Activated naive CD8-positive, alpha-beta T cell treated with anti-CD3 and anti-CD28 coated beads, Interleukin-2, amount 50 U/mL, for 16 hours (primary cell): ENCODE measurements at regions not wholly inside any gene's neighbourhood (a gene's known extent, or its start where the extent isn't known, plus 50 kb on each side); places are given as distances from the start of the nearest gene placed in this dataset.
"Not testable (repeated sequence)": the region's sequence is repeated elsewhere in the genome, so short reads cannot be mapped to it uniquely, and the experiment has no call there.

Experiments used
- DNase-seq: peaks from one replicate; pipeline ENCODE4 v3.0.0-alpha.2; 2020; ENCODE audit warnings: low read depth, low spot score

DNA sequence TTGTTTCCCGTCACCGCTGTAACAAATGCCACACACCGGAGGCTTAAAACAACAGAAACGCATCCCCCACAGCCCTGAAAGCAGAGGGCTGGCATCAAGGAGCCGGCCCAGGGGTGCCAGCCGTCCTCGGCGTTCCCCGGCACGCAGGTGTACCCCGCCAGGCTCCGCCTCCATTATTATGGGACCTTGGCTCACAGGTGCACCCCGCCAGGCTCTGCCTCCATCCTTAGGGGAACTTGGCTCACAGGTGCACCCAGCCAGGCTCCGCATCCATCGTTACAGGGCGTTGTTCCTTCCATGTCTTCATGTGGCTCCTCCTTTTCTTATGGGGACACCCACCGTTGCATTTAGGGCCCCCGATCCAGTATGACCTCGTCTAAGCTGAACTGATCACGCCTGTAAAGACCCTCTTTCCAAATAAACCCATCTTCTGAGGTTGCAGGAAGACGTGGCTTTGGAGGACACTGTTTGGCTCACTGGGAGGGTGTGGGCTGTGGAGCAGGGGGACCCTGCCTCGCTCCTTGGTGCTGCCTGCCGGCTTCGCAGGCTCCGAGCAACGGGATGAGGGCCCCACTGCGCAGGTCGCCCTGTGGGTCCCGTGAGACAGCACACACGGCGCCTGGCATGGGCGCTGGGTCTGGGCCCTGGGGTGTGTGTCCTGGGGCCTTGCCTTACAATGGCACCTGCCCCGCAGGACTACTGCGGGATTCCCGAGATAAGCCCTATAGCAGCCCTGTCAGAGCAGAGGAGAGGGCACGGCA is 154.9 kb upstream of the ZNF469 start:
- not testable (repeated sequence) for DNase-seq

DNA sequence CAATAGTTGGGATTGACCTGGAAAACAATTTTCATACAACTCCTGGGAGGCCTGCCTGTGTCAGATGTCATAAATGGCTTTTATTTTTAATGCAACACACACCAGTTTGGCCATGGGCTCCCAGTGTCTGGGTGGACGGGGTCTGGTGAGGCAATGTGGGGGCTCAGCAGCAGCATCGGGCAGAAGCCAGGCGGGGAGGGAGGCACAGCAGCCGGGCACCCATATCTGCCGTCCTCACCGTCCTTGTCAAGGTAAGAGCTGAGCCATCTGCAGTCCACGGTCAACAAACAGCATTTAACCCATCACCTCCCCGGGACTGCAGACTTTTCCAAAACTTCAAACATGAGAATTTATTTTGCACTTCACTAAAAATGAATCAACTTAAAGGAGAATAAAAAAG is 154.0 kb upstream of the ZNF469 start:
- not testable (repeated sequence) for DNase-seq

DNA sequence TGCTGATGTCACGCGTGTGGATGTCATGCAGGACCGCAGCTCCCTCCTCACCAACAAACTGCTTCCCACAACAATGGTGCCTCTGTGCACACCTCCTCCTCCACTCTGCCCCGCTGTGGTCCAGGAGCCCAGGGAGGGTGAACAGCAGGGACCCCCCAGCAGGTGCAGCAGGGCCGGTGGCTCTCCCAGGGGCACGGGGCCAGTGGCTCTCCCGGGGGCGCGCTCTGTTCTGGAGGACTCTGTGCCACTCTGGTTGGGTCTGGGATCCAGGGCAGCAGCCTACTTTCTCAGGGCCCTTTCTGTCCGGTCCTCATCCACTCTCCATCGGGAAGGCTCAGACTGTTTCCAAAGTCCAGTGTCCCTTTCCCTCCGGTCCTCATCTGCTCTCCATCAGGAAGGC is 153.0 kb upstream of the ZNF469 start:
- not testable (repeated sequence) for DNase-seq

DNA sequence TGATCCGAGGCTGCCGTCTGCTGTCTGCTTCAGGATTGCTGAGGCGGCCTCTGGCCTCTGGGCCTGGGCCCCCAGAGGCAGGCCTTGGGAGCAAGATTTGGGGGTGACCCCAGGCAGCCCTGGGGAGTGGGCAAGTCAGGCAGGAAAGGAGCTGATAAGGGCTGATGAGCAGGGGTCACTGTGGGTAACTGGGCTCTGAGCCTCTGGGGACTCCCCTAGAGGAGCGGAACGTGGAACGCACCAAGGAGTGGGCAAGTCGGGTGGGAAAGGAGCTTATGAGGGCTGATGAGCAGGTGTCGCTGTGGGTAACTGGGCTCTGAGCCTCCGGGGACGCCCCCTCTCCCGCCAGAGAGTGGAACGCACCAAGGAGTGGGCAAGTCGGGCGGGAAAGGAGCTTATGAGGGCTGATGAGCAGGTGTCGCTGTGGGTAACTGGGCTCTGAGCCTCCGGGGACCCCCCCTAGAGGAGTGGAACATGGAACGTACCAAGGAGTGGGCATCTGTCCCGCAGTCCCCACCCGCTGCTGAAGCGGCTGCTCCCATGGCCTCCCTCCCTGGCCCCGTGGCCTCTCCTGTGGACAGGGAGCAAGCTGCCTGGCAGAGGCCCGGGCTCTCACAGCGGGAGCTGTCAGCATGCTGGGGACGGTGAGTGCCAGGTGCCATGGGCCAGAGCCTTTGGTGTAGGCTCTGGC is 152.3 kb upstream of the ZNF469 start:
- not testable (repeated sequence) for DNase-seq

DNA sequence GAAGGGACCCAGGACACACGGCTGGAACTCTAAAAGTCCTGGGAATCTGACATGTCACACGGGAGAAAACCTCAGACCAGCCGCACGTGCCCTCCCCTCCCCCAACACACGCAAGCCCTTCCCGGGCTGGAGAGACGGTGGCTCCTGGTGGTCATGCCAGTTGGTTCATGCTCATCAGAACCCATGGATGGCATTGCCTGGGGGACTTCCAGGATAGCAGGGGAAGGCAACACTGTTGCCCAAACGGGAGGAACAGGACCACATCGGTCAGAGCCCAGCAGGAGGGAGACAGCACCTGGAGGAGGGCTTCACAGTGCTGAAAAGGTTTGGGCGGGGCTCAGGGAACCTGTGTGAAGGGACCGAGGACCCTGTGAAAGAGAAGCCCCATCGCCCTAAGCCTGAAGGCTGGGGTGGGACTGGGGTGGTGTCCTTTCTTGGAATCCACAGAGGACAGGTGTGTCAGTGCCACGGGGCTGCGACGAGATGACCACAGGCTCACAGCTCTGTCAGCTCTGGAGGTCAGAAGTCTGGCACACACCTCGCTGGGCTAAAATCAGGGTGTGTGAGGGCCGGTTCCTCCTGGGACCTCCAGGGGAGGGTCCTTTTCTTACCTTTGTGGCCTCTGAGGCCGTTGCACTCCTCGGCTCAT is 151.7 kb upstream of the ZNF469 start:
- DNase-seq = not testable (repeated sequence)

DNA sequence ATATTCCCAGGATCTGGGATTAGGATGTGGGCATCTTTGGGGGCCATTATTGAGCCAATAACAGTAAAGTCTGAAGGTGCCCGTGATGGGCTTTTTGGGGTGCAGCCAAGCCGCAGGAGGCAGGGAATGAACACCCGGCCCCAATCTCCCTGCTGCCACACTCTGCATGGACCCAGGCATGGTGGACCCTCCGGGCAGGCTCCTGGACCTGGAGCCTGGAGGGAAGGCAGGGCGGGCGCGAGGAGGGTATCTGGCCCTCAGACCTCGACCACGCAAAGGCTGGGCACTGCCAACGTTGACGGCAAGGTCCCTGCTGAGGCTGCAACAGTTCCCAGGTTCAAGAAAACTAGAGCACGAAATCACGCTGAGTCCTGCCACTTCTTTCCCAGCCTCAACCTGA is 150.9 kb upstream of the ZNF469 start:
- not testable (repeated sequence) for DNase-seq

DNA sequence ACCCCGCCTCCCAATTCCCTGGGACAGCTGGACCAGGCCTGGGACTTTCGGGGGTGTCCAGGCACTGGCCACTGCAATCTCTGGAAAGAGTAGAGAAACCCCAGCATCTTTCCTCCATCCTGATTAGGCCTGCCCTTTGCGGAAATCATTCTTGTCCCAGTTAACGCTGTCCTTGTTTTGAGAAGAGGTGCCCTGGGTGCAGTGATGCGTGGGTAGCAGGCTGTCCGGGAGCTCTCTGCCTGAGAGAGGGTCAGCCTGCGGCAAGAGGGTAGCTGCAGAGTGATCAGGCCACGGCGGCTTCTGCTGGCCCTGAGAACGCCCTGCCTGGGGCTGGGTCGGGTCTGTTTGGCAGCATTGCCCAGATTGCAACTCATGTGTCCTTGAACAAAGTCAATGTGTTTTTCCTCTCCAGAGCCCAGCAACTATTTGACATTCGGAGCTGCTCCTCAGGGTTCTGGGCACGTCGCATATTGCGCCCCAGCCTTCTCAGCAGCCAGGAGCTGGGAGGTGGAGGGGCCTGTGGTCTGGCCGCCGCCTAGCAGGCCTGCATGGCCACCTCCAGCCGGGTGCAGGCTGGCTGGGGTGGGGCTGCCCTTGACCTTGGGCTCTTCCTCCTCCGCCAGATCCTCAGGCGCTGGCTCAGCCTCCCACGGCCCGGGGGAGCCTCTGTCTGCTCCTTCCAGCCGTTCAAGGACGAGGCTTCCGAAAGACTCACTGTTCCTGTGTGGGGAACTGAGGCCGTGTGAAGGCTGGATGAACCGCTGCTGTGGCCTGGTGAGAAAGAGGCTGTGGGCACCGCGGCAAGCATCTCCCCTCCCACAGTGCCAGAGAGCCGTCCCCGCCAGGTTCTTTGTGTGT is 150.1 kb upstream of the ZNF469 start:
- DNase-seq = not testable (repeated sequence)

DNA sequence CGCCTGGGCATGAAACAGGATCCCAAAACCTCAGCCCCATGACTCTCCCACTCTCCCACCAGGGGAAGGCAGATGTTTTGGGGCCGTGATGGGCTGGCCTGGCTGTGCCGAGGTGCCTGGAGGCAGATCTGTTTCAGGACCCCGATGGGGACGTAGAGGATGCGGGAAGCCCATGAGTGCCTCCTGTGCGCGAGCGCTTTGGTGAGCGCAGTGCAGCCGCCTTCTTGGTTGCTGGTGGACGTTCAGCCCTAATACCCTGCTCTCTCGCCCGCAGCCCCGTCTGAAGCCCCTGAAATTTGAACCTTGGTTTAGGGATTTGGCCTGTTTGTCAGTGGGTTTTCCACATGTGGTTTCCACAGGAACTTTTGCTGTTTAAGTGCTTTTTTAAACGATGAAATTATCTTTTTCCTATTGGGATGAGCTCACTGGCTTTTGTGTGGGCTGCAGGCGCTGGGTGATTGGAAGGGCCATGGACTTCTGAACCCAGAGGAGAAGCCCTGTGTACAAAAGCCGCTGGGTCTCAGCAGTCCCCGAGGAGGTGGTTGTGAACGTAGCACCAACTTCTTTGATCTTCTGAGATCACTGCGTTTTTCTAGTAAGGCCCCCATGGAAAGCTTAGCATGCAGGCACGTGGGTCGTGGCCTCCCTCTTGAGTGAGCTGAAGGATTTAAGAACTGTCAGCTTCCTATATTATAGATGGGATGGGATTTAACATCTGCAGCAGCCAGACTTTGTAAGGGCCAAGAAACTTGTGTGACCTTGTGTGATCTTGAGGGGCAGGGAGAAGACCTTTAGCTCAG is 148.9 kb upstream of the ZNF469 start:
- not testable (repeated sequence) for DNase-seq

DNA sequence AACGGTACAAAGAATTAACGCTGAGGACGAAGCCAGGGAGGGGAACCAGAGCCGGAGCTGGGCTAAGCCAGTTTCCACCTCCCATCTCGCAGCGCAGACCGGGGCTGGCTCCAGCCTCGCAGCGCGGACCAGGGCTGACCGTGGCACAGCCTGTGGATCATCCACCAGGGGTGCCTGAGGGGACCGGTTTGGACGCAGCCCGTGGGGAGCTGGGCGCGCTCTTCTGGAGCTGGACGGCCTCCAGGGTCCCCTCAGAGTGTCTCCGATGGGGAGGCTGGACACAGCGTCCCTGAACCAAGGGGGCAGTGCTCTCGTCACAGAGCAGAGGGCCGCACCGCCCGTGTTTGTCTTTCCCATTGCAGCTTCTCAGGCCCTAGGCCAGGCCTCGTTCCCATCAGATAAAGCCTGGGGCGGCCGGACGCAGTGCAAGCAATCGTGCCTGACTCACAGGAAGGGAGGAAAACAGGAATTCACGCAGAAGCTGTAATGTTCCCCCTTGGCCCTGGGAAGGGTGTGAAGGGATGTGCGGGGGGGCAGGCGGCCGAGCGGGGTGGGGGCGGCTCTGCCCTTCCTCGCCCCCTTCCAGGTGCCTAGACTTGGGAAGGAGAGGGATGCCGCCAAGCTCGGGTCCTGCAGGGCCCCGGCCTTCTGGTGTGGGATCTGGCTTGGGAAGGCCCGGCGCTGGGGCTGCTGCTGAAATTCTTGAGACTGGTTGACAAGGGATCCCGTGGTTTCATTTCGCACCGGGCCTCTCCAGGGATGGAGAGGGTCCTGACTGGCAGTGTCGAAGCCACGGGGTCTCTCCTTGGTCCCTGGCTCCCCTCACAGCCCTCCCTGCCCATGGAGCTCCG is 148.1 kb upstream of the ZNF469 start:
- not testable (repeated sequence) for DNase-seq

DNA sequence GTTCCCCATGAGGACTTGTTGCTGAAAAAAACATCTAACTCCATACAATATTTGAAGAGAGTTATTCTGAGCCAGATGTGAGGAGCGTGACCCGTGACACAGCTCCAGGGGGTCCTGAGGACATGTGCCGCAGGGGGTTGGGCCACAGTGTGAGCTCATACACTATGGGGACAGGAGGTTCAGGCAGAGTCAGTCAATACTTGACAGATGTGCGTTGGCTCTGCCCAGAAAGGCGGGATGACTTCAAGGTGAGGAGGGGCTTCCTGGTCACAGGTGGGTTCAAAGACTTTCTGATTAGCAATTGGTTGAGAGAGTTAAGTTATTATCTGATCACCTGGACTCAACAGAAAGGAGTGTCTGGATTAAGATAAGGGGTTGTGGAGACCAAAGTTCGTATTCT is 147.1 kb upstream of the ZNF469 start:
- not testable (repeated sequence) for DNase-seq

DNA sequence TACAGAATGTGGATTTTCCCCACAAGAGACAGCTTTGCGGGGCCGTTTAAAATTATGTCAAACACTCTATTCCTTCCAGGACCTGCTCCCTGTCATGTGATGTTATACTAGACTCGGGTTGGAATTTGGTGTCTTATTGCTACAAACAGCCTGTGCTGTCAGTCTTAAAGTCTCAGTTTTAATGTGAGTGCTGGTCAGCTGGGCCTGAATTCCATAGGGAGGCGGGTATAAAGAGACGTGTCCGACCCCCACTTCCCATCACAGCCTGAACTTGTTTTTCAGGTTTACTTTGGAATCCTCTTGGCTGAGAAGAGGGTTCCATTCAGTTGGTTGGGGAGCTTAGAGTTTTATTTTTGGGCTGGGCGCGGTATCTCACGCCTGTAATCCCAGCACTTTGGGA is 146.5 kb upstream of the ZNF469 start:
- DNase-seq = not testable (repeated sequence)

DNA sequence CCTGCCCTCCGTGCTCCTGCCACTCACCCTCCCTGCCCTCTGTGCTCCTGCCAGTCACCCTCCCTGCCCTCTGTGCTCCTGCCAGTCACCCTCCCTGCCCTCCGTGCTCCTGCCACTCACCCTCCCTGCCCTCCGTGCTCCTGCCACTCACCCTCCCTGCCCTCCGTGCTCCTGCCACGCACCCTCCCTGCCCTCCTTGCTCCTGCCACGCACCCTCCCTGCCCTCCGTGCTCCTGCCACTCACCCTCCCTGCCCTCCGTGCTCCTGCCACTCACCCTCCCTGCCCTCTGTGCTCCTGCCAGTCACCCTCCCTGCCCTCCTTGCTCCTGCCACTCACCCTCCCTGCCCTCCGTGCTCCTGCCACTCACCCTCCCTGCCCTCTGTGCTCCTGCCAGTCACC is 145.4 kb upstream of the ZNF469 start:
- DNase-seq = not testable (repeated sequence)

DNA sequence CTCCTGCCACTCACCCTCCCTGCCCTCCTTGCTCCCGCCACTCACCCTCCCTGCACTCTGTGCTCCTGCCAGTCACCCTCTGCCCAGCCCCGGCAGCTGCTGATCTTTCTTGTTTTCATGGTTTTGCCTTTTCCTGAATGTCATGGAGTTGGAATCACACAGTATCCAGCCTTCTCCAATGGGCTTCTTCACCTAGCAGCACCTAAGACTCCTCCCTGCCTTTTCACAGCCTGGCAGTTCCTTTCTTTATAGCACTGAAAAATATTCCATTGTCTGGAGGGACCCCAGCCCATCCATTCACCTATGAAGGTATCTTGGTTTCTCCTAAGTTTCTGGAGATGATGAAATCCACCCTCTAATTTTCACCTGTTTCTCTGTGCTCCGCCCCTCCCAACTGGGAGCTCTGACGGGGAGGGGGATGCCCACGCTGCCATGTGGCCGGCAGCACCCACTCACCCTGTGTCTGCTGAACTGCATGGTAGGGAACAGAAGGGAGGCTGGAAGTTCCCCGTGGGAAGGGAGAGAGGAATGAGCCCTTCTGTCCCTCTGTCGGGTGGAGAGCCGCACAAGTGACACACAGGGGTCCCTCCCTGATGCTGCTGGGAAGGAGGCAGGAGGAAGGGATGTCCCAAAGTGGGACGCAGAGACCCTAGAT is 144.9 kb upstream of the ZNF469 start:
- DNase-seq = not testable (repeated sequence)

DNA sequence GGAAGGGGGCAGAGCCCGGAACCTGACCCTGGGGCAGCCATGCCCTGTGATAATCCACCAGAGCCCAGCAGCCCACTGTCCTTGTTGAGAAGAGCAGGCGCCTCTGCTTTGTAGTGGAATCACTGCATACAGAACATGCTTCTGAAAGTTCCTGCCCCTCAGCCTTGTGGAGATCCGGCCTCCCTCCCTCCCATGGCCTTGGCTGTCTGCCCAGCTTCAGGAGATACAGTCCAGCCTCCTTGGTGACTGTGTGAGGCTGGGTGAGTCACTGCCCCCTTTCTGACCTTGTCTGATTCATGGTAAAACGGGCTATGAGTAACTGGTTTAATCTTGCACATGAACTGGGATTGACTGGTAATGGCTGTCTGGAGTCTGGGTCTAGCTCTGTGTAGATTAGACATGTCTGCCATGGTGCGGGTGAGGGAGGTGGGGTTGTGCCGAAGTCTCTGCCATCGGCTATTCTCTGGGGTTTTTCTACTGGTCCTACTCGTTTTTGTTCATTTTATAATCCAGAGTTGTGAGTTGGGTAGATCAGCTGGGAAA is 144.0 kb upstream of the ZNF469 start:
- not testable (repeated sequence) for DNase-seq

DNA sequence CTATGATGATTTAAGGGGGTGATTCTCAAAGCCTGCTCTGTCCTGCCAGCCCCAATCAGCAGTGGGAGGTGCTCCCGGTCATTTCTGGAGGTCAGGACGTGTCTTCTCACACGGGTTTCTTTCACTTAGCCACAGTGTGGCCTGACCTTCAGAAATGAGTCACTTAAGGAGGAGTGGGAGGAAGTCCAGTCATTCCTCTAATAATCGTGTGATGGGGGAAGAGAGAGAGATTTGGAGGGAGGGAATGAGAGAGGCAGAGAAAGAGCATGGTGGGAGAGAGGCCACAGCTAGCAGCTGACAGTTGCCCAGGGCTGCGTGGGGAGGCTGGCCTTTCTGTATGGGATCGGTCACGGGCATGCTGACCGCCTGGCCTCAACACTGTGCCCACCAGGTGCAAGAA is 142.6 kb upstream of the ZNF469 start:
- DNase-seq = not testable (repeated sequence)

DNA sequence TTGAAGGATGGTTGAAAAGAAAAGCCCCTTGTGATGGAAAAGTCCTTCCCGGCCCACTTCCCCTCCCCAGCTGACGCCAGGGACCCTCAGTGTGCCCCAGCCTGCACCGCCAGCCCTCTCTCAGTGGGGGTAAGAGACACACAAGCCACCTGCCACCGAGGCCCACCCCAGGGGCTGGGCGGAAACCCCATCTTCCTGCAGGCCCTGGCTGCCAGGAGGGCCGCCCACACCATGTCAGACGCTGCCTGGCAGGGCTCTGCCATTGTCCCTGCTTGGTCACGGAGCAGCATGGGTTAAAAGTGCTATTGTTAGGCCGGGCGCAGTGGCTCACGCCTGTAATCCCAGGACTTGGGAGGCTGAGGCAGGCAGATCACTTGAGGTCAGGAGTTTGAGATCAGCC is 142.0 kb upstream of the ZNF469 start:
- not testable (repeated sequence) for DNase-seq

DNA sequence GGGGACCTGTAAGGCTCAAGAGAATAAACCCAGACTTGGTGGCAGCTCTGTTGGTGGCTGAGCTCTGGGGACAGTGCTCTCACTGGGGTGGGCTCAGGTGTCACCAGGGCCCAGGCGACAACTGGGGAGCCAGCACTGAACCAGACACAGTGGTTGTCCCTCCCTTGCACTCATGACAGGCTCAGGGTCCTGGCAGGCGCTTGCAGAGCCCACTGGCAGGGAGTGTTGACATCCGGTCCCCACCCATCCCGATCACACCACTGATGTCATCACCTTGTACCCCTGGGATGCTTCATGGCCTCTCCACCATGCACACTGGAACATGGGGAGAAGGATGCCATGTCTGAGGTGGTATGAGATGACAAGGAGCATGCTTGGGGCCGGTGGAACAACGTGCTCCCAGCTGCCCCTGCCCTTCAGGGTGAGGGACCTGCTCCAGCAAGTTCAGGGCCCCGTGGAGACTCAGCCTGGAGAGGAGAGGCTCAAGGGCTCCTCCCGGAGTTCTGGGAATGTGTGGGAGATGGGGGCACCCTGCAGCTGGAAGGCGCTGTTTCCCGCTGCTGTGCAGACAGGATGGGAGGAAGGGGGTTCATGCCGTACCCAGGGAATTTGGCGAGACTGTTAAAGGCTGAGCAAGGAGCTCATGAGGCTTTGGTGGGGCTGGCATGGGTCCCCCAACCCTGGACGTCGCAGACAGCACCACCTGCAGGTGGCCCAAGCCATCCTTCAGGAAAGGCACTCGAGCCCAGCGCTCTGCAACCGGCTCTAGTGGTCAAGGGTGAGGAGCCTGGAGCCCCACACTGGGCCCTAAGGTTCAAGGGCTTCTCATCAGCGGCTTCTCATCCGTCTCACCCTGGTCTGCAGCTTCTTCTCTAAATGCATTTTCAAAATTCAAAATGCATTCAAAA is 141.1 kb upstream of the ZNF469 start:
- not testable (repeated sequence) for DNase-seq
